ENCODE measurements at regions not wholly inside any gene's neighbourhood (a gene's known extent, or its start where the extent isn't known, plus 50 kb on each side); places are given as distances from the start of the nearest gene placed in this dataset.
"Not testable (repeated sequence)": the region's sequence is repeated elsewhere in the genome, so short reads cannot be mapped to it uniquely, and the experiment has no call there.

- no peaks in the 10 kb centered on the region for H3K9me3 ChIP-seq
Measured at GRCh38 chr14:106378191-106378590, 851.8 kb downstream of the TMEM121 start.

GRCh38 chr14:106380740-106381139 is 854.4 kb downstream of the TMEM121 start:
- Histone ChIP-seq H3K9me3 (no peaks in the 10 kb centered on the region), H3K27me3 (replicated peaks; ENCODE audit: insufficient read depth) (no peaks in the 10 kb centered on the region), H3K36me3 (no peaks in the 10 kb centered on the region), H3K4me3 (no peak overlapping the region), H3K4me1 (ENCODE audit: control insufficient read depth in 1 of 2, low read depth in 2 of 2) (no peaks in the 10 kb centered on the region), H3K27ac (no peak overlapping the region)
- DNase-seq (ENCODE audit: low spot score) (no peak), ATAC-seq (ENCODE audit: insufficient number of reproducible peaks, low FRiP score, low read depth) (no peak)
- no peak for TF ChIP-seq CTCF (IDR thresholded peaks at IDR 0.05)

More at GRCh38 chr14:106378191-106378590, 851.8 kb downstream of the TMEM121 start:
- no peak overlapping the region for H3K27ac ChIP-seq
- ATAC-seq (ENCODE audit: insufficient number of reproducible peaks, low FRiP score, low read depth) (no peak), DNase-seq (ENCODE audit: low spot score) (no peak)
- H3K27me3 ChIP-seq (replicated peaks; ENCODE audit: insufficient read depth): no peaks in the 10 kb centered on the region
- no peak for TF ChIP-seq CTCF (IDR thresholded peaks at IDR 0.05)
- H3K4me1 ChIP-seq (ENCODE audit: control insufficient read depth in 1 of 2, low read depth in 2 of 2): no peaks in the 10 kb centered on the region
- H3K36me3 ChIP-seq: no peaks in the 10 kb centered on the region
- no peak overlapping the region for H3K4me3 ChIP-seq

- H3K36me3 ChIP-seq; H3K9me3 ChIP-seq; ATAC-seq (ENCODE audit: insufficient number of reproducible peaks, low FRiP score, low read depth); DNase-seq (ENCODE audit: low spot score); H3K27me3 ChIP-seq (replicated peaks; ENCODE audit: insufficient read depth); H3K4me1 ChIP-seq (ENCODE audit: control insufficient read depth in 1 of 2, low read depth in 2 of 2); H3K4me3 ChIP-seq; H3K27ac ChIP-seq: not testable (repeated sequence)
Measured at GRCh38 chr14:106389186-106389585, 862.8 kb downstream of the TMEM121 start.

- no peak overlapping the region for H3K4me3 ChIP-seq
- no peaks in the 10 kb centered on the region for H3K36me3 ChIP-seq
- no peaks in the 10 kb centered on the region for H3K9me3 ChIP-seq
- no peaks in the 10 kb centered on the region for H3K4me1 ChIP-seq (ENCODE audit: control insufficient read depth in 1 of 2, low read depth in 2 of 2)
- H3K27me3 ChIP-seq (replicated peaks; ENCODE audit: insufficient read depth): no peaks in the 10 kb centered on the region
- no peak for TF ChIP-seq CTCF (IDR thresholded peaks at IDR 0.05)
- H3K27ac ChIP-seq: no peak overlapping the region
- DNase-seq (ENCODE audit: low spot score): no peak
- no peak for ATAC-seq (ENCODE audit: insufficient number of reproducible peaks, low FRiP score, low read depth)
Measured at GRCh38 chr14:106390401-106390800, 864.0 kb downstream of the TMEM121 start.

GRCh38 chr14:106390947-106391346 is 864.6 kb downstream of the TMEM121 start:
- TF ChIP-seq CTCF (IDR thresholded peaks at IDR 0.05): no peak
- Histone ChIP-seq H3K36me3 (no peaks in the 10 kb centered on the region), H3K9me3 (no peaks in the 10 kb centered on the region), H3K27me3 (replicated peaks; ENCODE audit: insufficient read depth) (no peaks in the 10 kb centered on the region), H3K27ac (no peak overlapping the region), H3K4me3 (no peak overlapping the region), H3K4me1 (ENCODE audit: control insufficient read depth in 1 of 2, low read depth in 2 of 2) (no peaks in the 10 kb centered on the region)
- ATAC-seq (ENCODE audit: insufficient number of reproducible peaks, low FRiP score, low read depth): no peak
- DNase-seq (ENCODE audit: low spot score): no peak

- H3K27me3 ChIP-seq (replicated peaks; ENCODE audit: insufficient read depth): no peaks in the 10 kb centered on the region
- no peak overlapping the region for H3K4me3 ChIP-seq
- H3K4me1 ChIP-seq (ENCODE audit: control insufficient read depth in 1 of 2, low read depth in 2 of 2): no peaks in the 10 kb centered on the region
- H3K27ac ChIP-seq: no peak overlapping the region
- H3K36me3 ChIP-seq: no peaks in the 10 kb centered on the region
- ATAC-seq (ENCODE audit: insufficient number of reproducible peaks, low FRiP score, low read depth): no peak
- no peak for DNase-seq (ENCODE audit: low spot score)
- no peak for TF ChIP-seq CTCF (IDR thresholded peaks at IDR 0.05)
- no peaks in the 10 kb centered on the region for H3K9me3 ChIP-seq
Measured at GRCh38 chr14:106393742-106394141, 867.4 kb downstream of the TMEM121 start.
